H9 (cell line): ENCODE measurements at regions not wholly inside any gene's neighbourhood (a gene's known extent, or its start where the extent isn't known, plus 50 kb on each side); places are given as distances from the start of the nearest gene placed in this dataset.

Source experiments
- DNase-seq: peaks from one replicate; pipeline ENCODE4 v3.0.0-alpha.2; 2017
- H2AFZ ChIP-seq: one replicate; pipeline ENCODE4 v1.6.1; 2013; ENCODE audit warnings: mild to moderate bottlenecking, low read length, control low read depth, moderate library complexity
- H2AK5ac ChIP-seq: 2 replicates; pipeline ENCODE4 v1.6.1; 2013; ENCODE audit warnings: low read length, control low read depth, mixed read lengths; ENCODE audit not compliant: insufficient read length
- H2BK120ac ChIP-seq: one replicate; pipeline ENCODE4 v1.6.1; 2013; ENCODE audit warnings: low read depth, mild to moderate bottlenecking, low read length, control low read depth, inconsistent platforms; ENCODE audit not compliant: poor library complexity, severe bottlenecking
- H2BK12ac ChIP-seq: 2 replicates; pipeline ENCODE4 v1.6.1; 2013; ENCODE audit warnings: low read length, control low read depth, mixed read lengths, low read depth; ENCODE audit not compliant: insufficient read length
- H2BK15ac ChIP-seq: 2 replicates; pipeline ENCODE4 v1.6.1; 2013; ENCODE audit warnings: low read depth, low read length, control low read depth
- H2BK20ac ChIP-seq: one replicate; pipeline ENCODE4 v1.6.1; 2013; ENCODE audit warnings: low read depth, mild to moderate bottlenecking, low read length, control low read depth, inconsistent platforms; ENCODE audit not compliant: poor library complexity, severe bottlenecking
- H2BK5ac ChIP-seq: 2 replicates; pipeline ENCODE4 v1.6.1; 2013; ENCODE audit warnings: low read length, control low read depth, mixed read lengths; ENCODE audit not compliant: insufficient read length
- H3K14ac ChIP-seq: 2 replicates; pipeline ENCODE4 v1.6.1; 2013; ENCODE audit warnings: low read length, control low read depth; ENCODE audit not compliant: insufficient read depth
- H3K18ac ChIP-seq: 2 replicates; pipeline ENCODE4 v1.6.1; 2013; ENCODE audit warnings: low read depth, mild to moderate bottlenecking, mixed read lengths, low read length, control low read depth; ENCODE audit not compliant: insufficient read length
- H3K23ac ChIP-seq: 2 replicates; pipeline ENCODE4 v1.6.1; 2013; ENCODE audit warnings: low read length, control low read depth, mixed read lengths, low read depth; ENCODE audit not compliant: insufficient read length
- H3K23me2 ChIP-seq: 2 replicates; pipeline ENCODE4 v1.6.1; 2013; ENCODE audit warnings: low read depth, mild to moderate bottlenecking, mixed read lengths, low read length, control low read depth; ENCODE audit not compliant: insufficient read length, poor library complexity, severe bottlenecking
- H3K27ac ChIP-seq: 2 replicates; pipeline ENCODE4 v1.5.1; 2013; ENCODE audit warnings: low read length, control low read depth, mixed read lengths, low read depth; ENCODE audit not compliant: insufficient read length
- H3K27me3 ChIP-seq: 2 replicates; pipeline ENCODE4 v1.6.1; 2013; ENCODE audit warnings: low read length, control low read depth, inconsistent platforms; ENCODE audit not compliant: insufficient read depth
- H3K4ac ChIP-seq: 2 replicates; pipeline ENCODE4 v1.6.1; 2013; ENCODE audit warnings: low read depth, mild to moderate bottlenecking, control low read depth, inconsistent platforms, low read length, moderate library complexity
- H3K4me1 ChIP-seq: 2 replicates; pipeline ENCODE4 v1.6.1; 2013; ENCODE audit warnings: low read length, control low read depth, inconsistent platforms; ENCODE audit not compliant: insufficient read depth
- H3K4me2 ChIP-seq: 2 replicates; pipeline ENCODE4 v1.6.1; 2013; ENCODE audit warnings: low read length, control low read depth, mixed read lengths; ENCODE audit not compliant: insufficient read length, insufficient read depth
- H3K56ac ChIP-seq: 2 replicates; pipeline ENCODE4 v1.6.1; 2013; ENCODE audit warnings: low read depth, mild to moderate bottlenecking, mixed read lengths, low read length, control low read depth; ENCODE audit not compliant: insufficient read length
- H3K79me1 ChIP-seq: 2 replicates; pipeline ENCODE4 v1.6.1; 2013; ENCODE audit warnings: low read depth, mild to moderate bottlenecking, moderate library complexity, low read length, control low read depth, inconsistent platforms; ENCODE audit not compliant: insufficient read depth, poor library complexity, severe bottlenecking
- H3K79me2 ChIP-seq: 2 replicates; pipeline ENCODE4 v1.6.1; 2013; ENCODE audit warnings: low read length, control low read depth, inconsistent platforms; ENCODE audit not compliant: insufficient read depth
- H3K9ac ChIP-seq: 2 replicates; pipeline ENCODE4 v1.6.1; 2013; ENCODE audit warnings: low read length, control low read depth, mixed read lengths; ENCODE audit not compliant: insufficient read length; ENCODE audit errors: extremely low read depth
- H3K9me3 ChIP-seq: one replicate; pipeline ENCODE4 v1.6.1; 2013; ENCODE audit warnings: low read depth, low read length, inconsistent platforms; ENCODE audit not compliant: control insufficient read depth
- H3T11ph ChIP-seq: one replicate; pipeline ENCODE4 v1.6.1; 2013; ENCODE audit warnings: mild to moderate bottlenecking, low read length, control low read depth, inconsistent platforms
- H4K20me1 ChIP-seq: one replicate; pipeline ENCODE4 v1.6.1; 2013; ENCODE audit not compliant: control insufficient read depth, insufficient read length, insufficient read depth
- H4K5ac ChIP-seq: 2 replicates; pipeline ENCODE4 v1.6.1; 2013; ENCODE audit warnings: low read depth, mild to moderate bottlenecking, mixed read lengths, low read length, control low read depth; ENCODE audit not compliant: insufficient read length
- H4K8ac ChIP-seq: replicated peaks from 2 replicates; pipeline ENCODE4 v1.6.1; 2013; ENCODE audit warnings: low read length, control low read depth, mixed read lengths, low read depth; ENCODE audit not compliant: insufficient read length
- H4K91ac ChIP-seq: 2 replicates; pipeline ENCODE4 v1.6.1; 2013; ENCODE audit warnings: low read depth, mild to moderate bottlenecking, moderate library complexity, mixed read lengths, low read length, control low read depth; ENCODE audit not compliant: insufficient read length
- H3K27ac Mint-ChIP-seq, 3 experiments: 2 replicates in 2 of 3; 3 replicates in 1 of 3; pipeline ENCODE4 v1.8.0; 2020 to 2021; ENCODE audit warnings: mixed read lengths in 3 of 3, mild to moderate bottlenecking in 1 of 3, moderate library complexity in 1 of 3
- H3K27me3 Mint-ChIP-seq: 2 replicates; pipeline ENCODE4 v1.8.0; 2021; ENCODE audit warnings: low read depth, mild to moderate bottlenecking, moderate library complexity, mixed read lengths
- H3K36me3 Mint-ChIP-seq, 3 experiments: 2 replicates in 2 of 3; 3 replicates in 1 of 3; pipeline ENCODE4 v1.8.0; 2020 to 2021; ENCODE audit warnings: low read depth in 3 of 3, mixed read lengths in 3 of 3; ENCODE audit not compliant: insufficient read depth in 1 of 3
- H3K4me1 Mint-ChIP-seq, 2 experiments: 2 replicates each; pipeline ENCODE4 v1.8.0; 2020; ENCODE audit warnings: mixed read lengths in 2 of 2
- H3K4me3 Mint-ChIP-seq, 2 experiments: 2 replicates in 1 of 2; 3 replicates in 1 of 2; pipeline ENCODE4 v1.8.0; 2020 to 2021; ENCODE audit warnings: mild to moderate bottlenecking in 2 of 2, mixed read lengths in 2 of 2, moderate library complexity in 1 of 2
- H3K9me3 Mint-ChIP-seq, 2 experiments: 2 replicates in 1 of 2; 3 replicates in 1 of 2; pipeline ENCODE4 v1.8.0; 2020; ENCODE audit warnings: mild to moderate bottlenecking in 2 of 2, mixed read lengths in 2 of 2, moderate library complexity in 1 of 2
- WGBS: extraction: QIAGEN DNeasy Blood & Tissue Kit; methylation state at CpG from one replicate; pipeline ENCODE4 v1.1.7; 2013; ENCODE audit warnings: missing lambda C conversion rate, low lambda C conversion rate, mixed read lengths; ENCODE audit not compliant: insufficient read length; ENCODE audit errors: extremely low coverage; 5-methylcytosine and 5-hydroxymethylcytosine counted together
- TF ChIP-seq, protein P1 (sequence below): fragments of 200-600 bp; sonication (generic); conservative IDR thresholded peaks from 3 replicates; pipeline ENCODE4 v1.8.0; 2021; ENCODE audit warnings: antibody characterized with exemption, mild to moderate bottlenecking

DNA sequence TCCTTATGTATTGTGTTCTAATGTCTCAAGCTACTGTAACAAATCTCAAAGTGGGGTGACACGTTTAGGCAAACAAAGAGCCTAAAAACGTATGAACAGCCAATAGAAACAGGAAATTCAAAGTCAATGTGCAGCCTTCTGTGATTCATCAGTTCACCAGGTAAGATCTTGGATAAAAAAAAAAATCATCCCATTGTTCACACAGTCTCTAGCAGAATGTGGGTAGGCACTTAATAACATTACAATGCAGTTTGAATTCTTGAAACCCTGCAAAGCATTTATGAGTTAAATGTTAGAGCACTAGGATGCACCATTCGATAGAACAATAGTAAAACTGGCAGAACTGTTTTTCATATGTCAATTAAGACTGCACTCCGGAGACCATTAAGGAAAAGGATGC lies 88.2 kb upstream of the HDAC9 start:
- Histone ChIP-seq H3K14ac (no peak overlapping the region), H4K5ac (no peak overlapping the region), H3K18ac (no peak overlapping the region), H3T11ph (no peak overlapping the region), H2BK120ac (no peak overlapping the region), H2BK15ac (no peak overlapping the region), H3K27me3 (no peaks in the 10 kb centered on the region), H3K23me2 (no peaks in the 10 kb centered on the region), H3K9me3 (no peaks in the 10 kb centered on the region), H3K79me1 (no peaks in the 10 kb centered on the region), H3K4ac (no peak overlapping the region), H3K27ac (no peak overlapping the region), H2BK5ac (no peak overlapping the region), H2BK20ac (no peak overlapping the region), H2BK12ac (no peak overlapping the region), H2AFZ (no peak overlapping the region), H4K8ac (no peak overlapping the region), H3K4me2 (no peak overlapping the region), H4K91ac (no peak overlapping the region), H3K4me1 (peaks cover 2% of the 10 kb centered on the region; the same call in 1 of the 2 replicates), H3K23ac (no peak overlapping the region), H4K20me1 (no peaks in the 10 kb centered on the region), H3K9ac (no peak overlapping the region), H2AK5ac (no peak overlapping the region), H3K79me2 (no peaks in the 10 kb centered on the region), H3K56ac (no peak overlapping the region)
- Mint-ChIP-seq H3K4me3 (no peak overlapping the region), H3K36me3 (no peaks in the 10 kb centered on the region), H3K27me3 (no peaks in the 10 kb centered on the region), H3K4me1 (peaks cover 30 to 34% of the 10 kb centered on the region in 2 experiments), H3K9me3 (no peaks in the 10 kb centered on the region), H3K27ac (peak overlapping the region in 1 of 3 experiments; percentile 40; a peak in 2 of 7 replicates)
- TF ChIP-seq, protein P1, sequence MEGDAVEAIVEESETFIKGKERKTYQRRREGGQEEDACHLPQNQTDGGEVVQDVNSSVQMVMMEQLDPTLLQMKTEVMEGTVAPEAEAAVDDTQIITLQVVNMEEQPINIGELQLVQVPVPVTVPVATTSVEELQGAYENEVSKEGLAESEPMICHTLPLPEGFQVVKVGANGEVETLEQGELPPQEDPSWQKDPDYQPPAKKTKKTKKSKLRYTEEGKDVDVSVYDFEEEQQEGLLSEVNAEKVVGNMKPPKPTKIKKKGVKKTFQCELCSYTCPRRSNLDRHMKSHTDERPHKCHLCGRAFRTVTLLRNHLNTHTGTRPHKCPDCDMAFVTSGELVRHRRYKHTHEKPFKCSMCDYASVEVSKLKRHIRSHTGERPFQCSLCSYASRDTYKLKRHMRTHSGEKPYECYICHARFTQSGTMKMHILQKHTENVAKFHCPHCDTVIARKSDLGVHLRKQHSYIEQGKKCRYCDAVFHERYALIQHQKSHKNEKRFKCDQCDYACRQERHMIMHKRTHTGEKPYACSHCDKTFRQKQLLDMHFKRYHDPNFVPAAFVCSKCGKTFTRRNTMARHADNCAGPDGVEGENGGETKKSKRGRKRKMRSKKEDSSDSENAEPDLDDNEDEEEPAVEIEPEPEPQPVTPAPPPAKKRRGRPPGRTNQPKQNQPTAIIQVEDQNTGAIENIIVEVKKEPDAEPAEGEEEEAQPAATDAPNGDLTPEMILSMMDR = no peak
- WGBS = no CpG with 5 or more reads among the region's 4 CpGs
- DNase-seq = no peak
